ENCODE measurements at regions not wholly inside any gene's neighbourhood (a gene's known extent, or its start where the extent isn't known, plus 50 kb on each side); places are given as distances from the start of the nearest gene placed in this dataset.

DNA sequence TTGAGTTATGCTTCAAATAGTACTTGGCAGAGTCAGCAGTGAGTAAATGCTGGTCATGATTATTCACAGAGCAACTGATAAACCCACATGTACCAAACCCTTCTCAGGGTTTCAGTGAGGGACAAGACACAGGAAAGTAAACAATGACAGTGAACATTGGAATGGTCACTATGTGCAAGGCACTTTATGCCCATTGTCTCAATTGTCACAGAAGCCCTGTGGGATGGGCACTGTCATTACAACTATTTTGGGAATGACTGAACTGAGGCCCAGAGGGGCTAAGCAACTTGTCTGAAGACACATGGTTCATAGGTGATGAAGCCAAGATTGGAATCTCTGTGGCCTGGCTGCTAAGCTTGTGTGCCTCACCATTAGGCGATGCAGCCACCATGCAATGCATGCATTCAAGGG is 238.5 kb downstream of the RBM19 start:
- H3K4me2 ChIP-seq (ENCODE audit: low read depth, low read length, poor library complexity, severe bottlenecking) = no peak overlapping the region
- H2AFZ ChIP-seq (ENCODE audit: low read depth, low read length, severe bottlenecking) = no peak overlapping the region

DNA sequence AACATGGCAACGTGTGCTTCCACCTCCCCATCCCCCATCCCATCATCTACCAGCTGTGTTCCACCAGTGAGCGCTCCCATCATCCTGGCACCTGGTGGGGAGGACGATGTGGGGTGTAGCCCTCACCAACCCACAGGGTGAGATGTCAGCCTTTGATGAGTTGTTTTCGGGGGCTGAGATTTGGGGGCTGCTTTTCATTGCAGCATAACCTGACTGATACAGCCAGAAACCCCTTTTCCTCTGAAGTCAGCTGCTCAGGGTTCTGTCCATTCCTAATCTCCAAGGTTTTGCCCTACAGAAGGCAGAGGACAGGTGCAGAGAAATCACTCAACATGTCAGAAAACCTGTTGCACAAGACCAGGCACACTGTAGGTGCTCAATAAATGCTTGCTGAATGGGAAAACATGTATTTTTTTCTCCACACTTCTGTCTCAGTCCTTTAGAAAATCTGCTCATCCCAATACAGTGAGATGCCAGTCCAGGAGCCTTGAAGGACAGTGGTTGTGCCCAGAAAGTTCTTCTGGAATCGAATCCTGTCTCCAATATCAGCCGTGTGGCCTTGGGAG is 239.8 kb downstream of the RBM19 start:
- no peak overlapping the region for H3K4me2 ChIP-seq (ENCODE audit: low read depth, low read length, poor library complexity, severe bottlenecking)
- H3K9me2 ChIP-seq (replicated peaks; ENCODE audit: insufficient read depth, low read length) = no peaks in the 10 kb centered on the region
- H3K27me3 ChIP-seq (ENCODE audit: low read length) = no peaks in the 10 kb centered on the region
- no peaks in the 10 kb centered on the region for H3K79me2 ChIP-seq (ENCODE audit: insufficient read depth, low read length)
- no peaks in the 10 kb centered on the region for H3F3A ChIP-seq (ENCODE audit: insufficient read depth)
- TF ChIP-seq, protein P1, sequence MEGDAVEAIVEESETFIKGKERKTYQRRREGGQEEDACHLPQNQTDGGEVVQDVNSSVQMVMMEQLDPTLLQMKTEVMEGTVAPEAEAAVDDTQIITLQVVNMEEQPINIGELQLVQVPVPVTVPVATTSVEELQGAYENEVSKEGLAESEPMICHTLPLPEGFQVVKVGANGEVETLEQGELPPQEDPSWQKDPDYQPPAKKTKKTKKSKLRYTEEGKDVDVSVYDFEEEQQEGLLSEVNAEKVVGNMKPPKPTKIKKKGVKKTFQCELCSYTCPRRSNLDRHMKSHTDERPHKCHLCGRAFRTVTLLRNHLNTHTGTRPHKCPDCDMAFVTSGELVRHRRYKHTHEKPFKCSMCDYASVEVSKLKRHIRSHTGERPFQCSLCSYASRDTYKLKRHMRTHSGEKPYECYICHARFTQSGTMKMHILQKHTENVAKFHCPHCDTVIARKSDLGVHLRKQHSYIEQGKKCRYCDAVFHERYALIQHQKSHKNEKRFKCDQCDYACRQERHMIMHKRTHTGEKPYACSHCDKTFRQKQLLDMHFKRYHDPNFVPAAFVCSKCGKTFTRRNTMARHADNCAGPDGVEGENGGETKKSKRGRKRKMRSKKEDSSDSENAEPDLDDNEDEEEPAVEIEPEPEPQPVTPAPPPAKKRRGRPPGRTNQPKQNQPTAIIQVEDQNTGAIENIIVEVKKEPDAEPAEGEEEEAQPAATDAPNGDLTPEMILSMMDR (IDR thresholded peaks at IDR 0.05; ENCODE audit: insufficient read depth, low read length, poor library complexity, severe bottlenecking) = no peak
- no peak for TF ChIP-seq EZH2phosphoT487 (conservative IDR thresholded peaks at IDR 0.05; ENCODE audit: low read length)
- H4K20me1 ChIP-seq (ENCODE audit: low read depth, low read length) = no peaks in the 10 kb centered on the region
- no peak overlapping the region for H2AFZ ChIP-seq (ENCODE audit: low read depth, low read length, severe bottlenecking)
- no peaks in the 10 kb centered on the region for H3K36me3 ChIP-seq (ENCODE audit: low read length)
- H3K4me3 ChIP-seq (ENCODE audit: insufficient read depth, low read length, poor library complexity, severe bottlenecking) = no peak overlapping the region
- H3K9me3 ChIP-seq (ENCODE audit: insufficient read depth, low read length) = no peaks in the 10 kb centered on the region
- H3K27ac ChIP-seq (ENCODE audit: low read depth, low read length) = no peak overlapping the region
- H3K9ac ChIP-seq (ENCODE audit: low read length) = no peak overlapping the region

More for the DNA sequence above, 238.5 kb downstream of the RBM19 start:
- H3F3A ChIP-seq (ENCODE audit: insufficient read depth) = no peaks in the 10 kb centered on the region
- H4K20me1 ChIP-seq (ENCODE audit: low read depth, low read length) = no peaks in the 10 kb centered on the region
- TF ChIP-seq, protein P1 (IDR thresholded peaks at IDR 0.05; ENCODE audit: insufficient read depth, low read length, poor library complexity, severe bottlenecking) = no peak
- TF ChIP-seq EZH2phosphoT487 (conservative IDR thresholded peaks at IDR 0.05; ENCODE audit: low read length) = no peak
- H3K79me2 ChIP-seq (ENCODE audit: insufficient read depth, low read length) = no peaks in the 10 kb centered on the region
- no peak overlapping the region for H3K4me3 ChIP-seq (ENCODE audit: insufficient read depth, low read length, poor library complexity, severe bottlenecking)
- no peak overlapping the region for H3K27ac ChIP-seq (ENCODE audit: low read depth, low read length)
- H3K36me3 ChIP-seq (ENCODE audit: low read length) = no peaks in the 10 kb centered on the region
- H3K9me2 ChIP-seq (replicated peaks; ENCODE audit: insufficient read depth, low read length) = no peaks in the 10 kb centered on the region
- H3K9ac ChIP-seq (ENCODE audit: low read length) = no peak overlapping the region
- no peaks in the 10 kb centered on the region for H3K9me3 ChIP-seq (ENCODE audit: insufficient read depth, low read length)
- H3K27me3 ChIP-seq (ENCODE audit: low read length) = no peaks in the 10 kb centered on the region

DNA sequence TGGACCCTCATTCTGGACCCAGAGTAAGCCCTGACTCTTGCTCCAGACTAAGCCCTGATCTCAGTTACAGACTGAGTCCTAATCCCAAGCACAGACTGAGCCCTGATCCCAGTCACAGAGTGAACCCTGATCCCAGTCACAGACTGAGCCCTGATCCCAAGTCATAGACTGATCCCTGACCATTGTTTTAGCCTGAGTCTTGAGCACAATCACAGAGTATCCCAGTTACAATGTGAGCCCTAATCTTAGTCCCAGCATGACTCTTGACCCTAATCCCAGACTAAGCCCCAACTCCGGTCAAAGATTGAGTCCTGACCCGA is 240.6 kb downstream of the RBM19 start:
- no peaks in the 10 kb centered on the region for H3K27me3 ChIP-seq (ENCODE audit: low read length)
- no peak overlapping the region for H3K27ac ChIP-seq (ENCODE audit: low read depth, low read length)
- H3K4me2 ChIP-seq (ENCODE audit: low read depth, low read length, poor library complexity, severe bottlenecking) = no peak overlapping the region
- no peaks in the 10 kb centered on the region for H3K9me3 ChIP-seq (ENCODE audit: insufficient read depth, low read length)
- TF ChIP-seq, protein P1 (IDR thresholded peaks at IDR 0.05; ENCODE audit: insufficient read depth, low read length, poor library complexity, severe bottlenecking) = no peak
- no peak for TF ChIP-seq EZH2phosphoT487 (conservative IDR thresholded peaks at IDR 0.05; ENCODE audit: low read length)
- H3F3A ChIP-seq (ENCODE audit: insufficient read depth) = no peaks in the 10 kb centered on the region
- no peaks in the 10 kb centered on the region for H4K20me1 ChIP-seq (ENCODE audit: low read depth, low read length)
- H3K36me3 ChIP-seq (ENCODE audit: low read length) = no peaks in the 10 kb centered on the region
- no peak overlapping the region for H3K4me3 ChIP-seq (ENCODE audit: insufficient read depth, low read length, poor library complexity, severe bottlenecking)
- H3K9me2 ChIP-seq (replicated peaks; ENCODE audit: insufficient read depth, low read length) = no peaks in the 10 kb centered on the region
- H2AFZ ChIP-seq (ENCODE audit: low read depth, low read length, severe bottlenecking) = no peak overlapping the region
- H3K9ac ChIP-seq (ENCODE audit: low read length) = no peak overlapping the region
- no peaks in the 10 kb centered on the region for H3K79me2 ChIP-seq (ENCODE audit: insufficient read depth, low read length)

All from SU-DHL-6 (cell line).